ENCODE measurements at regions not wholly inside any gene's neighbourhood (a gene's known extent, or its start where the extent isn't known, plus 50 kb on each side); places are given as distances from the start of the nearest gene placed in this dataset.

- no peak for DNase-seq (ENCODE audit: low read depth, low spot score)
- H3K9ac ChIP-seq (ENCODE audit: insufficient read length): no peak overlapping the region
- no peak overlapping the region; the same call in 1 of the 2 replicates for H3K4me3 ChIP-seq
- H3K27ac ChIP-seq: 0 out of 2 replicates have a peak overlapping the region, but pooled peaks have one; percentile 8
- TF ChIP-seq POLR2AphosphoS5 (IDR thresholded peaks at IDR 0.05; ENCODE audit: borderline replicate concordance, low read depth, low read length) (no peak), FOXP2 (optimal IDR thresholded peaks at IDR 0.05; ENCODE audit: control extremely low read depth, extremely low read length, insufficient read depth) (no peak), EZH2 (IDR thresholded peaks at IDR 0.05) (no peak)
- H3K9me3 ChIP-seq (ENCODE audit: low read depth, low read length): no peaks in the 10 kb centered on the region
- no peaks in the 10 kb centered on the region for H3K36me3 ChIP-seq (ENCODE audit: insufficient read depth, low read length)
Measured at GRCh38 chr11:130766650-130767565, 149.4 kb downstream of the SNX19 start.

DNA sequence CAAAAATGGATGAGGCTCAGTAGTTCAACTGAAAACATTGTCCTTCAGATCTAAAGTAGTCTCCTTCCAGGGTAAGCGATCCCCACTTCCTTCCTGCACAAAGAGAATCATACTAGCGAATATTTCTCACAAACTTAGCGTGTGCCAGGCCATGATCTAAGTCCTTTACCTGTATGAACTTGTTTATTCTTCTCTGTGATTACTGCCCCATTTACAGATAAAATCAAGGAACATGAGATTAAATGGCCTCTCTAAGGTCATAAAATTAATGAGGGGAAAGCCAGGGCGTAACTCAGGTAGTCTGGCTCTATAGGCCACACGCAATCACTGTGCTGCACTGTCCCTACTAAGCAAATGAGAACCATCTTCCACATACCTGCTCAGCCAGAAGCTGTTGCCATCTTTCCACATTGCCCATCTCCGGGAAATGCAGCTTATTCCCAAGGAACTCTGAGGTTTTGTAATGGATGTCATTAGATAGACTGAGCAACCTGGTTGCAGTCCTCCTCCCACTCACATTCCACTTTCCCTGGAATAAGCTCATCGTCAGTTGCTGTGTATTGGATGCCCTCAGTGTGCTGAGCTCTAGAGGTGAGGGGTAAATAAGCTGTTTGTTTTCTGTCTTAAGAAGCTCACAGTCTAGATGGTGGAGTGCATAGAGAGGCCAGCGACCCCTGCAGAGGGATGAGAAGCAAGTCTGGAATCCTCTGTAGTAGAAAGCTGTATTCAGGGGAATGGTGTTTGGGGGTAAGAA lies 146.3 kb downstream of the SNX19 start:
- no peak for DNase-seq (ENCODE audit: low read depth, low spot score)
- TF ChIP-seq POLR2AphosphoS5 (IDR thresholded peaks at IDR 0.05; ENCODE audit: borderline replicate concordance, low read depth, low read length) (no peak), FOXP2 (optimal IDR thresholded peaks at IDR 0.05; ENCODE audit: control extremely low read depth, extremely low read length, insufficient read depth) (no peak), EZH2 (IDR thresholded peaks at IDR 0.05) (no peak)
- H3K27ac ChIP-seq: no peak overlapping the region

DNA sequence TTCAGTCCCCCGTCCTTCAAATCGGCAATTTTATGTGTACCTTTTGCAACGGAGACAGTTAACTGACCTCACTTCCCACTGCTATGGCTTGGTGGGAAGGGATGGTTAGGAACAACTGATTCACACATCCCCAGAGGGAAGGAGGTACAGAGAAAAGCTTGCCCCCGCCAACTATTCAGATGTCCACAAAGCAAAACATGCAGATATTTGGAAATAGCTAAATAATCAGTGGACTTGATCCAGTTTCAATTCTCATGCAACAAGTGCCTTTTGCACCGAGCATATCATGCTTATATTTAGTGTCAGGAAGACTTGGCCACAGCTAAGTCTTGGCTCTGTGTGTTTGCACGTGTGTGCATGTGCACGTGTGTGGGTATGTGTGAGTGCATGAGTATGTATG lies 144.6 kb downstream of the SNX19 start:
- H3K4me3 ChIP-seq: no peak overlapping the region
- no peak for TF ChIP-seq FOXP2 (optimal IDR thresholded peaks at IDR 0.05; ENCODE audit: control extremely low read depth, extremely low read length, insufficient read depth)
- TF ChIP-seq EZH2 (IDR thresholded peaks at IDR 0.05): no peak
- no peak for TF ChIP-seq POLR2AphosphoS5 (IDR thresholded peaks at IDR 0.05; ENCODE audit: borderline replicate concordance, low read depth, low read length)
- DNase-seq (ENCODE audit: low read depth, low spot score): no peak
- no peaks in the 10 kb centered on the region for H3K36me3 ChIP-seq (ENCODE audit: insufficient read depth, low read length)
- no peak overlapping the region for H3K27ac ChIP-seq
- H3K9ac ChIP-seq (ENCODE audit: insufficient read length): no peak overlapping the region
- H3K9me3 ChIP-seq (ENCODE audit: low read depth, low read length): no peaks in the 10 kb centered on the region

More for the DNA sequence above, 146.3 kb downstream of the SNX19 start:
- H3K4me3 ChIP-seq: no peak overlapping the region
- no peak overlapping the region for H3K9ac ChIP-seq (ENCODE audit: insufficient read length)
- no peaks in the 10 kb centered on the region for H3K36me3 ChIP-seq (ENCODE audit: insufficient read depth, low read length)
- H3K9me3 ChIP-seq (ENCODE audit: low read depth, low read length): no peaks in the 10 kb centered on the region

DNA sequence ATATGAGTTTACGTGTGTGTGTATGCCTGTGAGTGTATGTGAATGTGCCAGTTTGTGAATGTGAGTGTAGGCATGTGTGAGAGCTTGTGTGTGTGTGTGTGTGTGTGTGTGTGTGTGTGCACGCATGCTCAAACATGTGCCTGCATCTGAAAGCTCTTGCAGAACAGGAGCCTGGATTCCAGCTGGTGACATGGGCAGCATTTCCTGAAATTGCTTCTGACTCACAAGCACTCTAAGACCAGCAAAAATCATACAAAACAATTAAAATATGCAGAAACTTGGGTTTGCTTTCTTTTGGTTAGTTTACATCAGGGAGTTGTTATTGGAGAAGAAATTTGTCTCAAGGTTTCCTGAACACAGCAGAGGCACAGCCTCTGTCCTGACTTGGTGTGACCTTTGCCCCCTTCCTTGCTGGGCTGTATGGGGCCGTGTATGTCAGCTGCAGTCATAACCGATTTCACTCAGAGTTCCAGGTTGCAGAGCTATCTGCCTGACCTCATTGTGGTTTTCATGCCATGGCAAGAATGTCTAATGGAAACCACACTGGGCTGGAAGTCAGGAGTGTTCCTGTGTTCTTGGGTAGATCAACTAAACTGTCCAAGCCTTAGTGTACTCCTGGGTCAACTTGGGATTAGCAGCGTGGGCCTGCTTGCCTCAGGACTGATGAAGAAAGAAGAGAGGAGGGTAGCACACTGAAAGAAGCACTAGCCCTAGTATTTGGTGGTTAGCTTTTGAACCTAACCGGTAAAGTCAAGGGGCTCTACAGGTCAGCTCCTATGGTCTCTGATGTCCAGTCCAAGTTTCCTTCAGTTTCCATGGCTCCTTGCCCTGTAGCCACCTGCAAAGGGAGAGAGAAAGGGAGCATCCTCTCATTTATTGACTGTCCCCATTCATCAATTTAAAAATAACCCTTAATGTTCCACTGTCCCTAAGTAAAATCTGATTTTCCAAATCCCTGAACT lies 143.7 kb downstream of the SNX19 start:
- Histone ChIP-seq H3K9ac (ENCODE audit: insufficient read length) (no peak overlapping the region), H3K36me3 (ENCODE audit: insufficient read depth, low read length) (no peaks in the 10 kb centered on the region), H3K27ac (no peak overlapping the region), H3K4me3 (0 out of 2 replicates have a peak overlapping the region, but pooled peaks have one; percentile 12), H3K9me3 (ENCODE audit: low read depth, low read length) (no peaks in the 10 kb centered on the region)
- no peak for TF ChIP-seq EZH2 (IDR thresholded peaks at IDR 0.05)
- TF ChIP-seq POLR2AphosphoS5 (IDR thresholded peaks at IDR 0.05; ENCODE audit: borderline replicate concordance, low read depth, low read length): no peak
- no peak for TF ChIP-seq FOXP2 (optimal IDR thresholded peaks at IDR 0.05; ENCODE audit: control extremely low read depth, extremely low read length, insufficient read depth)
- no peak for DNase-seq (ENCODE audit: low read depth, low spot score)

- no peaks in the 10 kb centered on the region for H3K36me3 ChIP-seq (ENCODE audit: insufficient read depth, low read length)
- H3K9me3 ChIP-seq (ENCODE audit: low read depth, low read length): no peaks in the 10 kb centered on the region
- H3K9ac ChIP-seq (ENCODE audit: insufficient read length): no peak overlapping the region
- no peak overlapping the region for H3K27ac ChIP-seq
- TF ChIP-seq POLR2AphosphoS5 (IDR thresholded peaks at IDR 0.05; ENCODE audit: borderline replicate concordance, low read depth, low read length) (no peak), EZH2 (IDR thresholded peaks at IDR 0.05) (no peak), FOXP2 (optimal IDR thresholded peaks at IDR 0.05; ENCODE audit: control extremely low read depth, extremely low read length, insufficient read depth) (no peak)
- DNase-seq (ENCODE audit: low read depth, low spot score): no peak
- no peak overlapping the region for H3K4me3 ChIP-seq
Measured at GRCh38 chr11:130773244-130773820, 142.9 kb downstream of the SNX19 start.

DNA sequence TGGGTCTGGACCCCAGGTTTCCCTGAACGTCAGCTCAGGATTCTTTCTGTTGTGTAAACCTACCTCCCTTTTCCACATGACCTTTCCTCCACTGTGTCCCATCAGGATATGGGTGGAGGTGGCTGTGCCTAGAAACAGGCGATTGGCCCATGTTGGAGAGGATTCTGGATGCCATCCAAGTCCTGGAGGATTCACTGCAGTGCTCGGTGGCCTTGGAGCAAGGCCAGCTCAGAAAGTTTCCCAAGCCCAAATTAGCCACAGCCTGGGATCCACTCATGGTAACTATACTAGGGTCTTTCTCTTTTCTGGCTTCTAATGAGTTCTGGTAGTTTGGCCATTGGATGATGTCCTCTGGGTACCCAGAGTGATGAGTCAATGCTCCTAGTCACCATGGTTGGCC lies 141.6 kb downstream of the SNX19 start:
- DNase-seq (ENCODE audit: low read depth, low spot score): no peak
- TF ChIP-seq FOXP2 (optimal IDR thresholded peaks at IDR 0.05; ENCODE audit: control extremely low read depth, extremely low read length, insufficient read depth) (no peak), EZH2 (IDR thresholded peaks at IDR 0.05) (no peak), POLR2AphosphoS5 (IDR thresholded peaks at IDR 0.05; ENCODE audit: borderline replicate concordance, low read depth, low read length) (no peak)
- no peak overlapping the region for H3K27ac ChIP-seq
- no peaks in the 10 kb centered on the region for H3K36me3 ChIP-seq (ENCODE audit: insufficient read depth, low read length)
- no peak overlapping the region for H3K4me3 ChIP-seq
- no peak overlapping the region for H3K9ac ChIP-seq (ENCODE audit: insufficient read length)
- no peaks in the 10 kb centered on the region for H3K9me3 ChIP-seq (ENCODE audit: low read depth, low read length)

DNA sequence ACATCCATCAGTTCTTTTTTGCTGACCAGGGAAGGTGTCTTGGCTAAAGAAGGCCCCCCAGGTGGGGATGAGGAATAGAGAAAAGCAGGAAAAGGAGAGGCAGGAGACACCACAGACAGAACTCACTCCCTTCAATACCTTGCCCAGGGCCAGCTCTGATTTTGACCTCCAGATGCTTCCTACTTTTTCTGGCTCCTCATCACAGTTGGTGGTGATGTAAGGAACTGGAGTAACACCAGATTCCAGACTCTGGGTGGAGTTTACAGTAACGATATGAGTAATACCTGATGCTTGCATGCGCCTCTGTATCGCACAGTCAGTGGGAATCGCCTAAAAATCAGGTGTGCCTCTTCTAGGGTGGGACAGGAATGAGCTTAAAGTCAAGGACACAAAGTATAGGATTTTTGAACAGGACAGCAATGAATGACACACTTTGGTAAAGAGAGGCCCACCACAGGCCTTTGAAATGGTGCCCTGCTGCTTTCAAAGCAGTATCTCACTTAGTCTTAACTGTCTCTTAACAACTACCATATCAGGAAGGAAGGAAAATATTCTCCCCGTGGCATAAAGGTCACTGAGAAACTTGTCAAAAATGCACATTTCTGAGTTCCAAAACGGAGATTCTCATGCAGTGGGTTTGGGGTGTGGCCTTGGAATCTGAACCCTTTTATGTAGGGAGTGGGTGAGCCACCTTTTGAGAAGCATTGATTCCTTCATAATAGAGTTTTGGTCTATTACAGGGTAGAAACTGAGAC lies 140.8 kb downstream of the SNX19 start:
- Histone ChIP-seq H3K9me3 (ENCODE audit: low read depth, low read length) (no peaks in the 10 kb centered on the region), H3K9ac (ENCODE audit: insufficient read length) (no peak overlapping the region), H3K27ac (no peak overlapping the region), H3K4me3 (no peak overlapping the region), H3K36me3 (ENCODE audit: insufficient read depth, low read length) (no peaks in the 10 kb centered on the region)
- DNase-seq (ENCODE audit: low read depth, low spot score): no peak
- TF ChIP-seq EZH2 (IDR thresholded peaks at IDR 0.05) (no peak), FOXP2 (optimal IDR thresholded peaks at IDR 0.05; ENCODE audit: control extremely low read depth, extremely low read length, insufficient read depth) (no peak), POLR2AphosphoS5 (IDR thresholded peaks at IDR 0.05; ENCODE audit: borderline replicate concordance, low read depth, low read length) (no peak)
